ENCODE measurements at regions not wholly inside any gene's neighbourhood (a gene's known extent, or its start where the extent isn't known, plus 50 kb on each side); places are given as distances from the start of the nearest gene placed in this dataset.
"Not testable (repeated sequence)": the region's sequence is repeated elsewhere in the genome, so short reads cannot be mapped to it uniquely, and the experiment has no call there.

DNA sequence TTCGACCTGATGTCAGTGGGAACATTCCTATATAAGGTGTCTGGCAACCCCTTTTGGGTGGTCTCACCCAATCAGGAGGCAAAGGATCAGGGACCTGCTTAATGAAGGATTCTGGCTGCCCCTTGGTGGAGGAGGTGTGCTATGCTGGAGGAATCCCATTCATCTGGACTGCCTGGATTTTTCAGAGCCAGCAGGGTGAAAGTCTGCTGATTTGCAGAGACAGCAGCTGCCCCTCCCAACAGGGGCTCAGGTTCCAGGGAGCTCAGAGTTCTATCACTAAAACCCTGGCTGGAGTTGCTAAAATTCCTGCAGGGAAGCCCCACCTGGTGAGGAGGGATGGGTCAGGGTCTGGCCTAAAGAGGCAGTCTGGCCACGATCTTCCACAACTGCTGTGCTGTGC, 398.5 kb upstream of the CNTNAP2 start:
- ATAC-seq (no peak), DNase-seq (no peak)
- no peak overlapping the region for H3K4me3 Mint-ChIP-seq
- H3K36me3 Mint-ChIP-seq (ENCODE audit: low read depth): no peaks in the 10 kb centered on the region
- no peaks in the 10 kb centered on the region for H3K4me1 Mint-ChIP-seq
- no peaks in the 10 kb centered on the region for H3K27me3 Mint-ChIP-seq
- H3K9me3 ChIP-seq (ENCODE audit: control insufficient read depth, low read length, poor library complexity, severe bottlenecking): no peaks in the 10 kb centered on the region
- no peak overlapping the region for H3K27ac Mint-ChIP-seq

DNA sequence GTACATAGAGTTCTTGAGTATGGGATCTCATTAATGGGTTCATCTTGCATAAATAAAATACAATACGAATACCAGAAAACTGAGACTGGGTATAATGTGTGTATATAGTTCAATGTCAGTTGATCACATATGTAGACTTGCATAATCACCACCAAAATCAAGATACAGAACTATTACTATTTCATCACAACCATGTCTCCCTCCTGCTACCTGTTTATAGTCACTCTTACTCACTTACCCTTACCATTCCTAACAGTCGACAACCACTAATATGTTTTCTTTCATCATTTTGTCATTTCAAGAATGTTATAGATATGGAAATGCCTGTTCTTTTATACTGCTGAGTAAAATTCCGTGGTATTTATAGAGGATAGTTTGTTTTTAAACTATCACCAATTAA, 416.1 kb upstream of the CNTNAP2 start:
- no peak overlapping the region for H3K27ac Mint-ChIP-seq
- H3K4me3 Mint-ChIP-seq: no peak overlapping the region
- H3K27me3 Mint-ChIP-seq: no peaks in the 10 kb centered on the region
- no peaks in the 10 kb centered on the region for H3K4me1 Mint-ChIP-seq
- DNase-seq (no peak), ATAC-seq (no peak)
- no peaks in the 10 kb centered on the region for H3K9me3 ChIP-seq (ENCODE audit: control insufficient read depth, low read length, poor library complexity, severe bottlenecking)
- no peaks in the 10 kb centered on the region for H3K36me3 Mint-ChIP-seq (ENCODE audit: low read depth)

DNA sequence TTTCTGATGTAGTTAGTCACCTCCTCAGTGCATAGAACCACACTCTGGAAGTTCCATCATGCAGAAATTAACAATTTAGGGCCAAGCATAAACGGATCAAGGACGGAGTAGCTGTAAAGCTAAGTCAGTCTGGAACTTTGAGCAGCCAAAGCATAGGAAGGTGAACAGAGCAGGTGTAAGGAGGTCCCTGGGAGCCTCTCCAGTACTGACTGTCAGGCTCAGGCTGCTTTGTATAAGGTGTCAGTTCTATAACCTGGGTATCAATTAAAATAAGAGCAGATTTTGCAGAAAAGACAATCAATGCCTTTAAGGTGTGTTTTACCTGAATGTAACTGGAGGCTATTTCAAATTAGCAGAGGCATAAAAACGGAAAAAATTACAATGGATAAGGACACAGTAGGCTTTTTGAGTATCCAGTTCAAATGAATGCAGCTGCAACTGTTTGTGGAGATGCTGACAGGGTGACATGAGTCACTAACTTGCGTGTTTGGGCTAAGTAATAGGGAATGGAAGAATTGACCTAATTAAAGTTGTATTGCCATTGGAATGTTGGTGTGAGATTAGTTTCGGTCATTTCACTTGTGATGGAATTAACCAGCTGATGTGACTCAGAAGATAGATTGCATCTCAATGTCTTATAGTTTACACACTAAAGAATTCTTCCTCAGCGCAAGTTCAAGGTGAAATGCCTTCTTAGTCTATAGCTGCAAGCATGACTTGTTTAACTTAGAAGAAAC, 417.9 kb upstream of the CNTNAP2 start:
- Mint-ChIP-seq H3K27ac (no peak overlapping the region), H3K4me3 (no peak overlapping the region), H3K27me3 (no peaks in the 10 kb centered on the region), H3K36me3 (ENCODE audit: low read depth) (no peaks in the 10 kb centered on the region), H3K4me1 (no peaks in the 10 kb centered on the region)
- ATAC-seq (no peak), DNase-seq (no peak)
- H3K9me3 ChIP-seq (ENCODE audit: control insufficient read depth, low read length, poor library complexity, severe bottlenecking): no peaks in the 10 kb centered on the region

DNA sequence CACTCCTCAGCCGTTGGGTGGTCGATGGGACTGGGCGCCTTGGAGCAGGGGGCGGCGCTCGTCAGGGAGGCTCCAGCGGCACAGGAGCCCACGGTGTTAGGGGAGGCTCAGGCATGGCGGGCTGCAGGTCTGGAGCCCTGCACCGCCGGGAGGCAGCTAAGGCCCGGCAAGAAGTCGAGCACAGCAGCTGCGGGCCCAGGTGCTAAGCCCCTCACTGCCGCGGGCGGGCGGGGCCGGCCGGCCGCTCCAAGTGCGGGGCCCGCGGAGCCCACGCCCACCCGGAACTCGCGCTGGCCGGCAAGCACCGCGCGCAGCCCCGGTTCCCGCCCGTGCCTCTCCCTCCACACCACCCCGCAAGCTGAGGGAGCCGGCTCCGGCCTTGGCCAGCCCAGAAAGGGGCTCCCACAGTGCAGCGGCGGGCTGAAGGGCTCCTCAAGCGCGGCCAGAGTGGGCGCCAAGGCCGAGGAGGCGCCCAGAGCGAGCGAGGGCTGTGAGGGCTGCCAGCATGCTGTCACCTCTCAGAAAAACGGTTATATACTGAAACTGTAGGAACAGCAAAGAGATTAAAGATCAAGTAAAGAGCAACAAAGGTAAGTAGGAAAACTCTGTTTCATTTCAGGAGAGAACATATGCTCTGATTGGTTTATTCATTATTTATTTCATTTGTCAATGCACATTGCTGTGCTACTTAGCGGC, 419.0 kb upstream of the CNTNAP2 start:
- ATAC-seq; H3K27ac Mint-ChIP-seq; DNase-seq; H3K9me3 ChIP-seq (ENCODE audit: control insufficient read depth, low read length, poor library complexity, severe bottlenecking); H3K27me3 Mint-ChIP-seq; H3K36me3 Mint-ChIP-seq (ENCODE audit: low read depth); H3K4me1 Mint-ChIP-seq; H3K4me3 Mint-ChIP-seq: not testable (repeated sequence)

DNA sequence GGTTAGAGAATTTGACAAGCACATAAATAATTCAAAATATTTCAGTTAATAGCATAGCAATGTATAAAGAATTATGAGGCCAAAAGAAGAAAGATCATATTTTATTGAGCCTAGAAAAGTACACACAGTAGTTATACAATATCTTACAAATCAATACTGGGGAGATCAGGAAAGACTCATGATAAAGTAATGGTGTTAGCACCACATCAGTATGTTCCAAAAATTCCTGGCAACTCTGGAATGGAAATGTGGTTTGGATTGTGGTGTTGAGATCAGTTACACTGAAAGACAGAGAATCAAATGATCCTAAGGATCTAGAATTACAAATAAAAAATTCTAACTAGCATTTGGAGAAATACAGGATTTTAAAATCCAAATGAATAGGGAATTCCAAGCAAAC, 420.5 kb upstream of the CNTNAP2 start:
- H3K9me3 ChIP-seq (ENCODE audit: control insufficient read depth, low read length, poor library complexity, severe bottlenecking): no peaks in the 10 kb centered on the region
- Mint-ChIP-seq H3K4me3 (no peak overlapping the region), H3K36me3 (ENCODE audit: low read depth) (no peaks in the 10 kb centered on the region), H3K4me1 (no peaks in the 10 kb centered on the region), H3K27me3 (no peaks in the 10 kb centered on the region), H3K27ac (no peak overlapping the region)
- no peak for ATAC-seq
- no peak for DNase-seq

DNA sequence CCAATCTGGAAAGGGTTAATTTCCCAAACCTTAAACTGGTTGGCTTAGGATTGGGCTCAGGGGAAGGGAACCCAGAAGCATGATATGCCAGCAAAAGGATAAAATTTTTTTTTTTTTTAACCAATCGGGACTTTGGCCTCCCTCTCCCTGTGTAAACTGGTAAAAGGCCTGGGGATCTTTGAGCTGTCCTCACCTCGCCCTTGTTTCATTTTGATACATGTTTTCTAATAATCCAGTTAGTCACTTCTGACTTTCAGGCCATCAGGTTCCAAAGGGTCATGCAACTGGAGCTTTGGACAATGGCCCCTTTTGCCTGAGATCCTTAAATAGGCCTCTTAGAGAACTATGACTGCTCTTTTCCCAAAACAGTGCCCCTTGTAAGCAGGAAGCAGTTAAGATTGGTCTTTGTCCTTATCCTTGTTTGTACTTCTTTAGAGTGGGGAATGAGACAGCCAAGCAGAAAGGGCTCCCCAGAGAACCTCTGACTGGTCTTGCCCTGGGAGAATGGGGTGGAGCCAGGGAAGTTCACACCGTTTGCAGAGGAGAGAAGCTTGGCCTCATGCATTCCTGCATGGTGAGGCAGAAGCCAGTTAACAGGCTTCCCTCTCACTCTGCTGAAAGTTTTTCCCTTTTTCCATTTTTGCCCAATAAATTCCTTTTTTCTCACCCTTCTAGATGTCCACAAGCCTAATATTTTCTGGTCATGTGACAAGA, 424.2 kb upstream of the CNTNAP2 start:
- Mint-ChIP-seq H3K27me3 (no peaks in the 10 kb centered on the region), H3K4me3 (no peak overlapping the region), H3K4me1 (no peaks in the 10 kb centered on the region), H3K36me3 (ENCODE audit: low read depth) (no peaks in the 10 kb centered on the region), H3K27ac (no peak overlapping the region)
- DNase-seq (no peak), ATAC-seq (no peak)
- H3K9me3 ChIP-seq (ENCODE audit: control insufficient read depth, low read length, poor library complexity, severe bottlenecking): no peaks in the 10 kb centered on the region

DNA sequence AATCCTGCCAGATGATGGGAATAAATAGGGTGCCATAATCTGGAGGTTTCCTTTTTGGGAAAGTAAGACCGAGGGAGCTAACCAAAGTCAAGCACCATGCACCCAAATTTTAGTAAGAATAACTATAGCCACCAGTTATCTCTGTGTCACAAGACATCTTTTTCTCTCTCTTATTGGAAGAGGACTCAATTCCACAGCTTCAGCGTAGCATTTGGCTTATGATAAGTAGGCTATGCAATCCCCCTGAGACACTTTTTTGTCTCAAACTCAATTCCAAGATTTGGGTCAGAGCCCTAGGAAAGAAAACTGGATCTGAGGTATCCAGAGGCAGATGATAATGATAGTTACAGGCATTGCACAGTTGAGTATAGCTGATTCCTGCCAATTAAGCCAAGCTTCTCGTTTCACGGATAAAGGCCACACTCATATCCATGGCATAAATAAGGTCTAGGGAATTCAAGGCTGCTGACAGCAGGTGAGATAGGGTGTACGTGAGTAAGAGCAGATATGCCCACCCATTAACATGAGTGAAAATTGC, 425.2 kb upstream of the CNTNAP2 start:
- Mint-ChIP-seq H3K27me3 (no peaks in the 10 kb centered on the region), H3K36me3 (ENCODE audit: low read depth) (no peaks in the 10 kb centered on the region), H3K4me3 (no peak overlapping the region), H3K4me1 (no peaks in the 10 kb centered on the region), H3K27ac (no peak overlapping the region)
- H3K9me3 ChIP-seq (ENCODE audit: control insufficient read depth, low read length, poor library complexity, severe bottlenecking): no peaks in the 10 kb centered on the region
- no peak for ATAC-seq
- no peak for DNase-seq

DNA sequence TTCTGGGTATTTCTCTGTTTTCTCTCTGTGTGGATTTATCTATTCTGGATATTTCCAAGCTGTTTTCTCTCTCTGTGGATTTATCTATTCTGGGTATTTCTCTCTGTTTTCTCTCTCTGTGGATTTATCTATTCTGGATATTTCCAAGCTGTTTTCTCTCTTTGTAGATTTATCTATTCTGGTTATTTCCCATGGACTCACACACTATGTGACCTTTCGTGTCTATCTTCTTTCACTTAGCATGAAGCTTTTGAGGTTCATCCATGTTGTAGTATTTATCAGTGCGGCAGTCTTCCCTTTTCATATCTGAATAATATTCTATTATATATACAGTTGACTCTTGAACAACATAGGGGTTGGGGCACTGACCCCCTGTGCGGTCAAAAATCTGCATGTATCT, 435.0 kb upstream of the CNTNAP2 start:
- DNase-seq (no peak), ATAC-seq (no peak)
- no peaks in the 10 kb centered on the region for H3K9me3 ChIP-seq (ENCODE audit: control insufficient read depth, low read length, poor library complexity, severe bottlenecking)
- Mint-ChIP-seq H3K4me3 (no peak overlapping the region), H3K36me3 (ENCODE audit: low read depth) (no peaks in the 10 kb centered on the region), H3K4me1 (no peaks in the 10 kb centered on the region), H3K27ac (no peak overlapping the region), H3K27me3 (no peaks in the 10 kb centered on the region)

DNA sequence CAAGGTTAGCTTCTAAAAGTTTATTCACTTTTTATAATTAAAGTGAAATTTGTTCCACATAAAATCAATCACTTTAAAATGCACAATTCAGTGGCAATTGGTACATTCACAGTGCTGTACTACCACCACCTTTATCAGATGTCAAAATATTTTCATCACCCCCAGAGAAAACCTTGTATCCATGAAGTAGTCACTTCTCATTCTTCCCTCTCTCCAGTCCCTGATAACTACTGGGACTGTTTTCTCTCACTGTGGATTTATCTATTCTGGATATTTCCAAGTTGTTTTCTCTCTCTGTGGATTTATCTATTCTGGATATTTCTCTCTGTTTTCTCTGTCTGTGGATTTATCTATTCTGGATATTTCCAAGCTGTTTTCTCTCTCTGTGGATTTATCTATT, 435.4 kb upstream of the CNTNAP2 start:
- no peak overlapping the region for H3K4me3 Mint-ChIP-seq
- ATAC-seq: no peak

DNA sequence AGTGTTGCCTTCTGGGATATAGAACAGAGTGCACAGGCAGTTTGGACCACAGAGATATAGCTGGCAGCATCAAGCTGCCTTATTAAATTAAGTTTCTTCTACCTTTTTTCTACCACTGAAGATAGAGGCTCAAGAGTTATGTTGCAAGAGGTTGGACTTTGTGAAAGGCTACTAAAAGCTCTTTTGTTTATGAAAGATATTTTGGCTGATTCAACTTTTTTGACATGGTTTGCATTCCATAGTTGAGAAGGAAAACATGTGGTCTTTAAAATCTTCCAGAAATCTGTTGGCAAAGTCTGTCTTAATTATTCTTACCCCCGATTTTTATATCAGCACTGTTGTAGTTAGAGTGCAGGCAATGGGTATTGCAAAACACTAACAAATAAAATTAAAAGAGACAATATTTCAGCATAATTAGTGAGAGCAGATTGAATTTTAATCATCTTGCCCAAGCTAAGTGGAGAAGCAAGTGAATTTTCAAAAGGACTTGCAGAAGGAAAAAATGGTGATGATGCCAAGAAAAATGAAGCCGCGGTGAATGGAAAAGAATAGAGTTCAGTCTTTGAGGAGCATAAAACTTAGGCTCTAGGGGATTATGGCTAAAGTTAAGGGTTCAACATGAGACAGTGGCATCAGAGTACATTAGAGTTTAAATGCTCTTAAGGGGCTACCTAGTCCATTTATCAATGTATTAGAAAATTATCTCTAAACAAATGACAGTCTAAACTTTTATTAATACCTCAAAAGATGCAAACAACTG, 450.9 kb upstream of the CNTNAP2 start:
- H3K4me3 Mint-ChIP-seq: no peak overlapping the region
- H3K27ac Mint-ChIP-seq: no peak overlapping the region
- no peak for ATAC-seq
- H3K27me3 Mint-ChIP-seq: no peaks in the 10 kb centered on the region
- H3K4me1 Mint-ChIP-seq: no peaks in the 10 kb centered on the region
- no peaks in the 10 kb centered on the region for H3K36me3 Mint-ChIP-seq (ENCODE audit: low read depth)
- no peaks in the 10 kb centered on the region for H3K9me3 ChIP-seq (ENCODE audit: control insufficient read depth, low read length, poor library complexity, severe bottlenecking)
- no peak for DNase-seq

More for the DNA sequence above, 435.4 kb upstream of the CNTNAP2 start:
- Mint-ChIP-seq H3K36me3 (ENCODE audit: low read depth) (no peaks in the 10 kb centered on the region), H3K27me3 (no peaks in the 10 kb centered on the region), H3K27ac (no peak overlapping the region), H3K4me1 (no peaks in the 10 kb centered on the region)
- DNase-seq: no peak
- H3K9me3 ChIP-seq (ENCODE audit: control insufficient read depth, low read length, poor library complexity, severe bottlenecking): no peaks in the 10 kb centered on the region

DNA sequence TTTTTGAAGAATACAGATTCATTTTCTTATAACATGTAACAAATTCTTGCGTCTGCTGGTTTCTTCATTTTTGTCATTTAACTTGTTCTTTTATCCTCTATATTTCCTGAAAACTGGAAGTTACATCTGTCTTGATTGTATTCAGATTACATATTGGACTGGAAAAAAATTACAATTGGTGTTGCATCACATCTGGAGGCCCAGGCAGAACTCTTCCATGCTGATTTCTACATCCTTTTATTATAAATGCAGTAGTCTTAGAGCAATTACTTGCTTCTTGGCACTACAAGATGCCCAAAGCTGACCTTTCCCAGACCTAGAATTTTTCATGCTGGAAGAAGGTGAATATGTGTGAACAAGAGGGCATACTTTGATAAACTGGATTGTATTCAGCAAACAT, 460.9 kb upstream of the CNTNAP2 start:
- Mint-ChIP-seq H3K27ac (no peak overlapping the region), H3K4me3 (no peak overlapping the region), H3K4me1 (no peaks in the 10 kb centered on the region), H3K36me3 (ENCODE audit: low read depth) (no peaks in the 10 kb centered on the region), H3K27me3 (no peaks in the 10 kb centered on the region)
- DNase-seq (no peak), ATAC-seq (no peak)
- H3K9me3 ChIP-seq (ENCODE audit: control insufficient read depth, low read length, poor library complexity, severe bottlenecking): no peaks in the 10 kb centered on the region

DNA sequence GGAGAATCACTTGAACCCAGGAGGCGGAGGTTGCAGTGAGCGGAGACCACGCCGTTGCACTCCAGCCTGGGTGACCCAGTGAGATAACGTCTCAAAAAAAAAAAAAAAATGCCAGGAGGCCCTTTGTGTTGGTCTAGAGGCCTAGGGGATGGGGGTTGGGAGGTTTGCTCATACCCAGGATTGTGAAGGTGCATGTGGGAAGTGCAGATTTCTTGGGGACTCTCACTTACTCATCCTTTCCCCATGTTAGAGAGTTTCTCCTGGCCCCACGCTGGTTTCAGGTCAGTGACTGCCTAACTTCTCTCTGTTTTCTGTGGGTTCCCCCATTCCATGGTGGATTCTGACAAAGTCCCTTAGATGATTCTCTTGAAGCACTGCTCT, 471.5 kb upstream of the CNTNAP2 start:
- no peaks in the 10 kb centered on the region for H3K9me3 ChIP-seq (ENCODE audit: control insufficient read depth, low read length, poor library complexity, severe bottlenecking)
- Mint-ChIP-seq H3K27ac (no peak overlapping the region), H3K4me1 (no peaks in the 10 kb centered on the region), H3K4me3 (no peak overlapping the region), H3K27me3 (no peaks in the 10 kb centered on the region), H3K36me3 (ENCODE audit: low read depth) (no peaks in the 10 kb centered on the region)
- DNase-seq (no peak), ATAC-seq (no peak)
